HG03571 (cell line): ENCODE measurements at regions not wholly inside any gene's neighbourhood (a gene's known extent, or its start where the extent isn't known, plus 50 kb on each side); places are given as distances from the start of the nearest gene placed in this dataset.
"Not testable (repeated sequence)": the region's sequence is repeated elsewhere in the genome, so short reads cannot be mapped to it uniquely, and the experiment has no call there.

Source experiments
- ATAC-seq: cut with Tn5 transposase; IDR thresholded peaks from one replicate; pipeline ENCODE4 v1.9.1; 2021; ENCODE audit not compliant: unreplicated experiment

DNA sequence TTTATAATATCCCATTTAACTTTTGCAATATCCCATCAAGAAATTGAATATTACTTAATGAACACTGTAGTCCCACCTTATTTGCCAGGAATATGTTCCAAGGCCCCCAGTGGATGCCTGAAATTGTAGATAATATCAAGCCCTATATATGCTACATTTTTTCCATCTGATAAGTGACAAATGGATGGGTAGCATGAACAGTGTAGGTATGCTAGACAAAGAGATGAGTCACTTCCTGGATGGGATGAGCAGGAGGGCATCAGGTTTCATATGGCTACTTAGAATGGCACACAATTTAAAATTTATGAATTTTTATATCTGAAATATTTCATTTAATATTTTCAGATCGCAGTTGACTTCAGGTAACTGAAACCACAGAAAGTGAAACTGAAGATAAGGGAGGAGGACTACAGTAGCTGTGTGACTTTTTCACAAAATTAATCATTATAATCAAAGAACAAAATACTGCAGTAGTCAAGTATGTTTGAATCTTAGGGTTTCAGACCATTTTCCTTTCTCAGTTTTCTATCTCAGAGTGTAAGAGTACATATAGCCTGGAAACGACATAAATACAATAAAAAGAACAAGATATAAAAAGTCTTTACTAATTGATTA, 636.4 kb upstream of the ARRDC3 start:
- ATAC-seq: no peak

DNA sequence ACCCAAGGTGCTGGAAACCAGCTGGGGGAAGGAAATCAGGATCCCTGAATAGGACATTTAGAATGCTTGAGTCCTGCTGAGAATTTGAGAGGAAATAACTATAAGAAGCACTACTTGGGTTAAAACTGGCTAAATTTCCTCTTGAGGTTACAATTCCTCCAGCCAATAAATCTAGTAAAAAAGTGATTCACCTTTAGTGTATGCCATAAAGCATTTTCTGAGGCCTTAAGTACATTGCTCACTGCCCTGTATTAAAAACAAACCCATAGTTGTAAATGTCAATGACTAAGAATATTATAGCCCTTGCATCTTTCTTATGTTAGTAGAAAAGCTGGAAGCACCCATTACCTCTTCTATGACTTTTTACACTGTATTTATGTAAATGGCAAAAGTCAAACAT, 634.7 kb upstream of the ARRDC3 start:
- ATAC-seq: no peak

DNA sequence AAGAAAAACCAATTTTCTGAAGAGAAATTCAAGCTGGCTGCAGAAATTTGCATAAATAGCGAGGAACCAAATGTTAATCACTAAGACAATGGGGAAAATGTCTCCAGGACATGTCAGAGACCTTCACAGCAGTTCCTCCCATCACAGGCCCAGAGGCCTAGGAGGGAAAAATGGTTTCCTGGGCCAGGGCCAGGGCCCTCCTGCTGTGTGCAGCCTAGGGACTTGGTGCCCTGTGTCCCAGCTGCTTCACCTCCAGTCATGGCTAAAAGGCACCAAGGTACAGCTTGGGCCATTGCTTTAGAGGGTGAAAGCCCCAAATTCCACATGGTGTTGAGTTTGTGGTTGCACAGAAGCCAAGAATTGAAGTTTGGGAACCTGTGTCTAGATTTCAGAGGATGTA, 628.7 kb upstream of the ARRDC3 start:
- ATAC-seq: not testable (repeated sequence)

DNA sequence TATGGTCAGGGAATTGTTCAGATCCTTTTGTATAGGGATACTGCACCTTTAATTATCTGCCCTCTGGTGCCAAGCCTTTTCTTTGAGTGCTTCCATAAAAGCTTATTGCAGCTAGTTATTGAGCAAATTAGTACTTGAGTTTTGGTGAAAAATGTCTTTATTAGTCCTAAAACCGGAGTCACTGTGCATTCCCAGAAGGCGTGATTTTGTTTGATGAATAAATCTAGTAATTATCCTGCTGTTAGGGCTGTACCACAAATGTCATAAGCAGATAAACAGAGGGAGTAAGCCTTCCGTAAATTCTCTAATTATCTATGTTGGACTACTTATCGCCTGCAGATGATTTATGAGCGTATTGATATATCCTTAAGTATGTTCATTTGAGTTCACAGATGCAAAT, 620.7 kb upstream of the ARRDC3 start:
- ATAC-seq: no peak

DNA sequence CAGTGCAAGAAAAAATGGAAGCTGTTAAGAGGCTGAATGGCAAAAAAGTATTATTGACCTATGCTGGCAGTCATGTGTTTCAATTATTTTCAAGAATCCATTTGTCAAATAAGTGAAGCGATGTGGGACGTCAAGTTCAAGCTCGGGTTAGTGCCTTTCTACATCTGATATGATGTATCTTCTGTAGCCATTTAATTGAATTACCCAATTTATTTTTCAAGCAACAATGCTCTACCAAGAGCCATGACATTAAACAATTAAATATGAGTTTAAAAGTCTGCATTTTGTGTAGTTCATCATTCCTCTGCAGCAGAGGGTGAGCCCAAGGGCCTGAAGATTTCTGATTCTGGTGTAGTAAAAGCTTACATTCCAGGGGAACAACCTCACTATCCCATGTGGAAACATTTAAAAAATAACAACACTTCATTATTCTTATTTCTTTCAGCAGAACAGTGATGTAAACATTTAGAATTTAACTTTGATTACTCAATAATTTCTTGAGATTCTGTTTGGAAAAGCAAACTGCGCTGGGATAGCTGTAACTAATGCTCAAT, 619.7 kb upstream of the ARRDC3 start:
- no peak for ATAC-seq

DNA sequence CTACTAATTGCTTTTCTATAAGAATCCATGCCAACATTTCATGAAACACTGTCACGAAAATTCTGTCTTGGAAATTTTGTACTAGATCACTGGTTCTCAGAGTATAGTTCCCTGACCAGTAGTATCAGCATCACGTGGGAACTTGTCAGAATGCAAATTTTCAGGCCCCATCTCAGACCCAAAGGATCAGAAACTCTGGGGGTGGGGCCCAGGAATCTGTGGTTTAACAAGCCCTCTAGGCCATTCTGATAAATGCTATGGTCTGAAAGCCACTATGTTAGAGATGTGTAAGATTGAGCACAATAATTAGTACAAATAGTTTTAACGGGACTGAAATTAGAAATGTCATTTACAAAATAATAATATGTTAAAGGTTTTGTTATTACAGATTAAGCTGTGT, 615.7 kb upstream of the ARRDC3 start:
- ATAC-seq: no peak

DNA sequence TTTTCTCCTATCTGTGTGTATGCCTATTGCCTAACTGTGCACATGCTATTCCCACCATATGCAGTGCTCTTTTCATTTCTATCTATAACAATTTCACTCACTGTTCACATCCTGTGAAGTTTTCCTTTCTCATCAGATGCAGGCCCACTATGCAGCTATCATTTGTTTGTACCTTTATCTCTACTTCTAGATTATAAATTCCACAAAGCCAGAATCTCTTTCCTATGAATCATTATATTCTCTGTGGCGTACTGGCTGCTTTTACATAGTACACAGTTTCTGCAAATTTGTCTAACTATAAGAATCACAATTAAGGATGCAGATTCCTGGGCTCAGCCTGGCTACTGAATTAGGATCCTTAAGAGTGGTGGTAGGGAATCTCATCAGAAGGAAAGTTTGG, 600.8 kb upstream of the ARRDC3 start:
- no peak for ATAC-seq

DNA sequence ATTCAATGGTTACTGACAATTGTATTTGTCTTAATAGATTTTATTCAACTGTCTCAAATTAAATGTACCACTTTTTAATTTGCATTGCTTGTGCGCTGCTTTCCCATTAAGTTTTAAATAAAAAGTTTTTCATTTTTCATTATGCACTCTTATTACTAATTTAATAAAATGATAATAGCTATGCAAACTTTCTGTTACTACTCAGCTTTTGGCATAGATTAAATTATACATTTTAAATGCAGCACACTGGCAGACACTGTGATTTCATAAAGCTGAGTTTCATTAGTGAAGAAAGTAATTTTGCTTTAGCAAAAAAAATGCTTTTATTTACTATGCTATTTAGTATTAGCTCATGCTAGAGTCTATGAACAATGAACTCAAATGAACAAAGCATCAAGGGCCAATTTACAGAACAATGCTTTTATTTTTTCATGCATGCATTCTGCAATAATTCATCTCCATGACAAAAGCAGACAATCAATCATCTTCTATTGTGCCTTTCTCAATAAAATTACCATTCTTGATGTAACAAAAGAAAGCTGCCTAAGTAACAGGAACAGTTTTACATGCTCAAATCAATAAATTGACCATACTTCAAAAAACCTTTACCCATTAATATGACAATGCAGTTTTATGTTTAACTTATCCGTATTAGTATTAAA, 595.2 kb upstream of the ARRDC3 start:
- ATAC-seq: no peak

DNA sequence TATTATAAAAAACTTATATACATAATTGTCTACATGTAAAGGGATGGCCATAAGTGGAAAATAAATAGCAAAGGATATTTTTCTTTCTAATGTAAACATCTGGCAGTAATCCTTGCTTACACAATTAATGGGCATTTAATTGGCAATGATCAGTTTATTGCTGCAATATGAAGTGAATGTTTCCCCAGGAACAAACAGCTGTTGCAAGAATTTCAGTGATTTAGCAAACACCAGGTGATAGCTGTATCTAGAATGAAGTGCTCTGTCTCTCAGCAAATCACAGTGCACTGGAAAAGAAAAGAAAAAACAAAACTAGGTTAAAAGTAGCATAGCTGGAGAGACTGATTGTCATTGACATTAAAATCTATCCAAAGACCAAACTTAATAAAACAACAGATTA, 594.5 kb upstream of the ARRDC3 start:
- ATAC-seq: no peak

DNA sequence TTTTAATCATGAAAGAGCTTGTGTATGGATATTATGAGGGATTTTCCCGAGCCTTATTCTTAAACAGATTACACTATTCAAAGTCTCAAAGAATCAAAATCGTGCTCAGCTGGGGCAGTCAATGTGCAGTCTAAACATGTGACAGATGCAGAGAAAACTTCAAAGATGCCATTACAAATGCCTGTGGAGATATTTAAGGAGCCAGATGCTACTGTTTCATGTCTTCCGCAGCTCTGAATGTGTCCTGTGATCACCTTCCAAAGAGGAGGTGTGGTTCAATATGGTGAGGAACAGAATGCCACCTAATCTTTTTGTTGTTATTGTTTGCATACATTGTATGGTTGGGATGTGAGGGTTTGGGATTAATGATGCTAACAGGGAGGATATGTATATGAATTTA, 593.3 kb upstream of the ARRDC3 start:
- no peak for ATAC-seq

DNA sequence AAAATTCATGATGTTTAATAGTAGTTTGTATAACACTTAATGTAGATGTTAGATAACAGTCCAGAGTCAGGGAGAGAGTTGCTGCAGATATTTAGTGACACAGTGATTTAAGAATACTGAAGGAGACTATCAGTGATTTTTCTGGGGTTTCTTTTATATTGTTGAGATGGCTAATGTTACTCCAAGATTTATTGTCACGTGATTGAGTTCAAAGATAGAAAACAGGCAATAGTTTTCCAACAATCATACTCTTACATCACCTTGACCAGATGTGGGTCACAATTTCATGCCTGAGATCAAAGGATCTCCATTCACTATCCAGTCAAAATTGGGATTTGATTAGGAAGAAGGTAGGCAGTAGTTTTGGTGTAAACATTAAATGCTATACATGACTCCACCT, 580.0 kb upstream of the ARRDC3 start:
- ATAC-seq: no peak

DNA sequence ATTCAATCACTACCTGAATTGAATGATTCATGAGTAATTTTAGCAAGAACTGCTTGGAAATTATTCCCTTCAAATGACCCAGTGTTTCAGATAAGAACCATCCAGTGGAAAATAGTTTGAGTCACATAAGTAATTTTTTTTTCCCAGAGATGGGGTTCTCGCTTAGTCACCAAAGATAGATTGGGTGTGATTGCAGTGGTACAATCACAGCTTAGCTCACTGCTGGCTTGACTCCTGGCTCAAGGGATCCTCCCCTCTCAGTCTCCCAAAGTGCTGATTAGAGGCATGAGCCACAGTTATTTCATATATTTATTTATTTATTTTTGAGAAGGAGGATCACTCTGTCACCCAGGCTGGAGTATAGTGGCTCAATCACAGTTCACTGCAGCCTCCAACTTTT, 574.5 kb upstream of the ARRDC3 start:
- ATAC-seq: no peak

DNA sequence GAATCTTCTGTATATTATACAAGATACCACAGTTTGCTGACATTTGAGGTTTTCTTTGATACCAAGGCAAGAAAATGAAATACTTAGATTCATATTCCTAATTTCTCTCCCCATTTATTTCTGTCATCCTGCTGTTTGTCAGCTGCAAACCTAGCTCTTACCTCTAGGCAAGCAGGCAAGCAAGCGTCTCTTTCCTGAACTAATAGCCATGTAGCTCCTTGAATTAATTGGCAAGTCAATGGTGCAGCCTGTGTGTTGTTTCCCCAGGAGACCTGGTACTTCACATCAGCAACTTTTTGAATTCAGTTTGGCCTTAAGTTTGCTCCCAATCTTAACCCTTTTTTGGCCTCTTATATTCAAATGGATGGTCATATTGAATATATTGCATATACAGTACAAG, 573.6 kb upstream of the ARRDC3 start:
- no peak for ATAC-seq

DNA sequence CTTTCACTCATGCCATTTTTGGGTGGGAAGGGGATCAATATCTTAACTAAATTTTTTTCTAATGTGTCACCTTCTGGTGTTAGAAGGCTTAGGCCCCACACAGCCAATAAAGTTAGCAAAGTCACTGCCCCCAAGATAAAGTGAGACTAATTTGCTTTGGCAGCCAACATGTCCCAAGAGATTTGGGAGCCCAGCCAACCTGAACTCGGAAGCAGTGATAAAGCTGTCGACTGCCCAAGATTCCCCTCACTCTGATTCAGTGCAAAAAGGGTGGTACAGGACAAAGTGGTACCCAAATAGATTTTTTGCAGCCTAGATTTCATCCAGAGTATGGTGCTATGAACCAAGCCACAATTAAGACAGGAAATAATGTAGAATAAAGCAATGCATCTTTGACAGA, 572.5 kb upstream of the ARRDC3 start:
- no peak for ATAC-seq

DNA sequence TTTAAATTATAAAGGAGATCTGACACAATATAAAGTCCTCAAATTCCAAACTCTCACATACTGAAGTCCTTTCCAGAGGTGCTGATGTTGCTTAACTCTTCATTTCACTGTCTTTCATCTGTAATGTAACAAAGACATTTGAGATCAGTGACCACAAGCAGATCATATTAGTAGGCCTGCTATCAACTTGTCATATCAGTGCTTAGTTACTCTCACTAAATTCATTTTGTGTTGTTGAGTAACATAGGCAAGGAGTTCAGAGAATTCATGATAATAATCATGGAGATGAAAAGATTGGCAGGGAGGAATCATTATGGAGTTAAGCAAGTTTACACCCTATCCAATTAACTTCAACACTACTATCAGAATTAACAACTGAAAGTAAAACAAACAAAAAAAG, 571.0 kb upstream of the ARRDC3 start:
- no peak for ATAC-seq

DNA sequence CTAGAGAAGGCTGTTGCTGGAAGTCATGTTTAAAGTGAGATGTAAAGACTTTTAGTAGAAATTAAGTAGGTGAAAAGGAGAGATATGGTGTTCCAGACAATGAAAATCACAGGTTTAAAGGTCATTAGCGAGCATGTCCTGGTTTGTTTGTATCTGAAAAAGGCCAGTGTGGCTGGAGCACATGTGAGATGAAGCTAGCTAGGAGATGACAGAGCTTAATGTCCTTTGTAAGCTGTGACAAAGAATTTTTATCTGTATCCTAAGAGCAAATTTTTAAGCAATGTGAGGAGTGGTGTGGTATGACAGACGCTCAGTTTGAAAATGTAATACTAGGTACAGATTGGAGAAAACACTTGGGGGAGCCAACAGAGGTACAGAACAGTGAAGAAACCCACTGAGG, 567.2 kb upstream of the ARRDC3 start:
- ATAC-seq: no peak

DNA sequence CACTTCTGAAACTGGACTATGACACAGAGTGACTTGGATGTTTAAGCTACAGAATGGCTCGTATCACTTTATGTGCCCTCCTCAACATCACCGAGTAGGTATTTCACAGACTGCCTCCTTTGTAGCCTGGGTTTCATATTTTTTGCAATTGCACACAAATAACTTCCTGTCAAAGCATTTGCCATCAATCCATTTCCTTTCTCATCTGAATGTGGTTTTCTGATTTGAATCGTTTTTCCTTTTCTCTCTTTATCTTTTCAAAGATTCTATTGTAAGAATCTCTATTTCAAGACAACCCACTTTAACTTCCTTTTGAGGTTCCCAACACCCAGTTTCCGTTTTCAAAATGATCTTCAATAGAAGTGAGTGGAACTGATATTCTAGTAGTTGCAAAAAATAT, 563.8 kb upstream of the ARRDC3 start:
- ATAC-seq: no peak

DNA sequence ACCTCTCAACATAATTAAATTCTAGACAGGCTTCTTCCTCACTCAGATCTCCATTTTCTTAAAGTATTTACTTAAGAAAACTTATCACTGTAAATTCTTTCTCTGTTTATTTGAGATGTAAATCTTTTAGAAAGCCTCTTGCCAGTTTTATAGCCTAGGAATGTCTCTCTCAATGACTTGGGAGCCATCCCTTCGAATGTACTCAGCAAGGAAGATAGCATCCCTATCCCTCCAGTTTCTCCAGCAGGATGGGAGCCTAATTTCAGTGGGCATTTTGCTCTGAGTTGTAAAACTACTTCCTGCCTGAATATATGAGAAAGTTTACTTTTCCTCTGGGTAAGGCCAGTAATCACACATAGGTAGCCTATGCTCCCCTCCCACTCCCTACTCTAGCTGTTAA, 558.5 kb upstream of the ARRDC3 start:
- no peak for ATAC-seq

DNA sequence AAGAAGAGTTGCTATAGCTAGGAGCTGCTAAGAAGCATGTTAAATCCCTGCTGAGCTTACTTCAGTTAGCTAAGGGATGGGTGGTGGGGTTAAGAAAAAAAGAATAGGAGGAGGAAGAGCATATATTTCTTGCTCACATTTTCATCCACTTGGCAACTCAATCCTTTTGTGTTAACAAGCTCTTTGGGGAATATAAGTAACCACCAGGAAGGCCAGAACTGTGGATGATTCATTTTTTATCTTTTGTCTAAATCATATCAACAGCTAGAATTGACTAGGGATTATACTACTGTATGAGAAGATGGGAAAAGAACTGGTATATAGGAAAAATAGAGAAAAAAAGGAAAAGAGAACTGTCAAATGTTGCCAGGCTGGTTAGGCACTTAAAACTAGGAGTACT, 555.3 kb upstream of the ARRDC3 start:
- ATAC-seq: no peak

DNA sequence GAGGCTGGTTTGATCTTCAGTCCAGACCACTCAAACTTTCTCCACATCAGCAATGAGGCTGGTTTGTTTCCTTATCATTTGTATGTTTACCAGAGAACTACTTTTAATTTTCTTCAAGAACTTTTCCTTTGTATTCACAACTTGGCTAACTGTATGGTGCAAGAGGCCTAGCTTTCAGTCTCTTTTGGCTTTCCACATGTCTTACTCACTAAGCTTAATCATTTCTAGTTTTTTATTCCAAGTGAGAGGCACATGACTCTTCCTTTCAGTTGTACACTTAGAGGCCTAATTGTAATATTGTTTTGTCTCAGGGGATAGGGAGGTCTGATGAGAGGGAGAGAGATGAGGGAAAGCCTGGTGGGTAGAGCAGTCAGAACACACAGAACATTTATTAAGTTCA, 554.0 kb upstream of the ARRDC3 start:
- ATAC-seq: no peak

DNA sequence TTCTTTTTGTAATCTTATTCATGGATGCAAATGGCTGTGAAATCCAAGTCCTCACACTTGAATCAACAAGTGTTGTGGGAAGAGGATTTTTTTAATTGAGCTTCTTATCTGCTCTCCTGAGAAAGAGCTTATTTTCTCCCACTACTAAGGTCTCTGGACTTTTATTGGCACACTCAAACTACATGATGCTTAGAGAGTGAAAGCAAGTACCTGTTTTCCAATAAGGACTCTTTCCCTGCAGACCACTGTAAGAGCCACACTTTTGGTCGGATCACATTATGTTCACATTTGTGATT, 546.4 kb upstream of the ARRDC3 start:
- no peak for ATAC-seq

DNA sequence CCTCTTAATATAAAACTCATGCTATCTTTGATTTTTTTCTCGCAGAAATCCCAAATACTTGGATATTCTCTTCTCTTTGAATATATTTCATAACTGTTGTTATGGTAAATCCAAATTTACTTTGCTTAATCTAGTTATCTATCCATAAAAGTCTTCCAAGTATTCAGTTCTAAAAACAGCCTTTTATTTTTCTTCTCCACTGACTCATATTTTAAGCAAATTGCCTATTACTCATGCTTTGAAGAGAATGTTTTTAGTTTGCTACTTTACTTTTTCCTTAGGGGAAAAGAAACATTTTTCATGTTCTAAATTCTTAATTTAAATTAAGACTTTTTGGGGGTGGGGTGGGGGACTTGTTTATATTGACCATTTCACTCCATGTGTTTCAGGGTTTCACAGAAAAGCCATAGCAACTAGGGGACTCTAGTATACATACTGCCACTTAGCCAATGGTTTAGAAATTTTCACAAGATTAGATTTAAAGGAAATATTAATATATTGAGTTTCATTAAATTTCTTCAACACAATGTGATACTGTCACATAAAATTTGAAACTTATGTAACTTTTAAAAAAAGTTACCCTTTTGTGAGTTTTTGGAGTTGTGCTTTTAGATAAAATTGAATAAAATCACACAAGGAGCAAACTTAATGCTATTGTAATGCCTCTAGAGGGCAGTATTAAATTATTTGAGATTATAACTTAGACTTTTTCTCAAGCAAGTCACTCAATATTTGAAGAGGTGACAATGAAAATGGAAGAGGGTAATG, 545.8 kb upstream of the ARRDC3 start:
- ATAC-seq: no peak
